Progenitor cell of endocrine pancreas (in vitro differentiated cells): ENCODE measurements at regions not wholly inside any gene's neighbourhood (a gene's known extent, or its start where the extent isn't known, plus 50 kb on each side); places are given as distances from the start of the nearest gene placed in this dataset.

Experiments used
- DNase-seq: peaks from one replicate; pipeline ENCODE4 v3.0.0; 2021; ENCODE audit warnings: low spot score; ENCODE audit not compliant: unreplicated experiment
- H3K27ac Mint-ChIP-seq: 2 replicates; pipeline ENCODE4 v1.8.0; 2021; ENCODE audit warnings: mild to moderate bottlenecking, moderate library complexity, mixed read lengths
- H3K27me3 Mint-ChIP-seq: 2 replicates; pipeline ENCODE4 v1.8.0; 2021; ENCODE audit warnings: mixed read lengths
- H3K36me3 Mint-ChIP-seq: 2 replicates; pipeline ENCODE4 v1.8.0; 2022; ENCODE audit warnings: mixed read lengths; ENCODE audit not compliant: insufficient read depth
- H3K4me1 Mint-ChIP-seq: 2 replicates; pipeline ENCODE4 v1.8.0; 2021; ENCODE audit warnings: low read depth, mixed read lengths
- H3K4me3 Mint-ChIP-seq: 2 replicates; pipeline ENCODE4 v1.8.0; 2021; ENCODE audit warnings: low read depth, mild to moderate bottlenecking, moderate library complexity, mixed read lengths
- H3K9me3 Mint-ChIP-seq: 2 replicates; pipeline ENCODE4 v1.8.0; 2021; ENCODE audit warnings: low read depth, mixed read lengths
- CTCF ChIP-seq: fragments of 200-600 bp; sonication (generic); IDR thresholded peaks from one replicate; pipeline ENCODE4 v1.5.0; 2021; ENCODE audit warnings: antibody characterized with exemption, mild to moderate bottlenecking; ENCODE audit not compliant: unreplicated experiment

GRCh38 chr22:22076361-22076760 is 93.8 kb upstream of the TOP3B start:
- no peak for TF ChIP-seq CTCF
- H3K27ac Mint-ChIP-seq: no peak overlapping the region
- H3K9me3 Mint-ChIP-seq: no peaks in the 10 kb centered on the region
- peaks cover 77% of the 10 kb centered on the region for H3K27me3 Mint-ChIP-seq
- no peak overlapping the region for H3K4me3 Mint-ChIP-seq
- peaks cover 11% of the 10 kb centered on the region for H3K4me1 Mint-ChIP-seq
- H3K36me3 Mint-ChIP-seq: no peaks in the 10 kb centered on the region
- DNase-seq: no peak

GRCh38 chr22:22075382-22076163 is 93.0 kb upstream of the TOP3B start:
- no peak overlapping the region for H3K4me3 Mint-ChIP-seq
- H3K9me3 Mint-ChIP-seq: no peaks in the 10 kb centered on the region
- H3K27me3 Mint-ChIP-seq: peaks cover 77% of the 10 kb centered on the region
- H3K4me1 Mint-ChIP-seq: peaks cover 10% of the 10 kb centered on the region
- H3K36me3 Mint-ChIP-seq: no peaks in the 10 kb centered on the region
- DNase-seq: no peak
- H3K27ac Mint-ChIP-seq: no peak overlapping the region
- no peak for TF ChIP-seq CTCF

GRCh38 chr22:22074634-22075381 is 92.2 kb upstream of the TOP3B start:
- no peak for DNase-seq
- H3K4me3 Mint-ChIP-seq: no peak overlapping the region
- no peak for TF ChIP-seq CTCF
- no peak overlapping the region for H3K27ac Mint-ChIP-seq
- H3K36me3 Mint-ChIP-seq: no peaks in the 10 kb centered on the region
- H3K4me1 Mint-ChIP-seq: peaks cover 10% of the 10 kb centered on the region
- no peaks in the 10 kb centered on the region for H3K9me3 Mint-ChIP-seq
- peaks cover 77% of the 10 kb centered on the region for H3K27me3 Mint-ChIP-seq

- Mint-ChIP-seq H3K4me1 (peaks cover 10% of the 10 kb centered on the region), H3K27ac (no peak overlapping the region), H3K27me3 (peaks cover 81% of the 10 kb centered on the region), H3K4me3 (no peak overlapping the region), H3K9me3 (no peaks in the 10 kb centered on the region), H3K36me3 (no peaks in the 10 kb centered on the region)
- no peak for TF ChIP-seq CTCF
- DNase-seq: no peak
Observed at GRCh38 chr22:22073769-22074561, 91.4 kb upstream of the TOP3B start.
